OCI-LY1 (cell line): ENCODE measurements at regions not wholly inside any gene's neighbourhood (a gene's known extent, or its start where the extent isn't known, plus 50 kb on each side); places are given as distances from the start of the nearest gene placed in this dataset.
A peak's percentile ranks its signal among the peaks of the same experiment; 100 is the strongest.

Source experiments
- H2AFZ ChIP-seq: fragments of 200-600 bp; sonication (generic), shearing (Covaris generic); 2 replicates; pipeline ENCODE4 v1.6.0; 2014; ENCODE audit warnings: antibody characterized with exemption, mild to moderate bottlenecking, low read length
- H3F3A ChIP-seq: fragments of 200-600 bp; sonication (generic), shearing (Covaris generic); 2 replicates; pipeline ENCODE4 v1.6.0; 2014; ENCODE audit warnings: mild to moderate bottlenecking, antibody characterized with exemption, low read length, moderate library complexity; ENCODE audit not compliant: insufficient read depth
- H3K27ac ChIP-seq: fragments of 200-600 bp; sonication (generic); 2 replicates; pipeline ENCODE4 v1.5.1; 2014; ENCODE audit warnings: low read length, mixed run types, mild to moderate bottlenecking, low read depth; ENCODE audit not compliant: poor library complexity, severe bottlenecking
- H3K27me3 ChIP-seq: fragments of 200-600 bp; sonication (generic); 2 replicates; pipeline ENCODE4 v1.6.0; 2014; ENCODE audit warnings: antibody characterized with exemption, mild to moderate bottlenecking, low read length, moderate library complexity; ENCODE audit not compliant: insufficient read depth
- H3K36me3 ChIP-seq: fragments of 200-600 bp; sonication (generic); 2 replicates; pipeline ENCODE4 v1.6.1; 2014; ENCODE audit warnings: mild to moderate bottlenecking, antibody characterized with exemption, low read length, moderate library complexity, mixed read lengths; ENCODE audit not compliant: insufficient read depth
- H3K4me1 ChIP-seq: fragments of 200-600 bp; sonication (generic); 2 replicates; pipeline ENCODE4 v1.5.1; 2014; ENCODE audit warnings: mild to moderate bottlenecking, low read length, moderate library complexity; ENCODE audit not compliant: insufficient read depth, severe bottlenecking
- H3K4me2 ChIP-seq: fragments of 200-600 bp; sonication (generic), shearing (Covaris generic); 2 replicates; pipeline ENCODE4 v1.6.1; 2014; ENCODE audit warnings: low read length
- H3K4me3 ChIP-seq: fragments of 200-600 bp; sonication (generic); 2 replicates; pipeline ENCODE4 v1.5.1; 2014; ENCODE audit warnings: low read length, low read depth, mild to moderate bottlenecking, mixed read lengths; ENCODE audit not compliant: poor library complexity, severe bottlenecking
- H3K79me2 ChIP-seq: fragments of 200-600 bp; shearing (Covaris generic); 2 replicates; pipeline ENCODE4 v1.6.1; 2016; ENCODE audit warnings: mixed run types, low read length, mixed read lengths; ENCODE audit not compliant: insufficient read depth
- H3K9ac ChIP-seq: fragments of 200-600 bp; sonication (generic), shearing (Covaris generic); 2 replicates; pipeline ENCODE4 v1.6.1; 2014; ENCODE audit warnings: mild to moderate bottlenecking, low read length, mixed read lengths
- H3K9me2 ChIP-seq: fragments of 200-600 bp; sonication (generic), shearing (Covaris generic); 2 replicates; pipeline ENCODE4 v1.6.1; 2014; ENCODE audit warnings: low read depth, mild to moderate bottlenecking, low read length, mixed read lengths
- H3K9me3 ChIP-seq: fragments of 200-600 bp; shearing (Covaris generic); 2 replicates; pipeline ENCODE4 v1.6.1; 2014; ENCODE audit warnings: low read length, mixed read lengths
- H4K20me1 ChIP-seq: fragments of 200-600 bp; sonication (generic), shearing (Covaris generic); 2 replicates; pipeline ENCODE4 v1.6.0; 2016; ENCODE audit warnings: mild to moderate bottlenecking, low read length; ENCODE audit not compliant: insufficient read depth
- EZH2 ChIP-seq: fragments of 200-600 bp; sonication (generic), shearing (Covaris generic); IDR thresholded peaks from 2 replicates; pipeline ENCODE4 v1.8.0; 2017; ENCODE audit warnings: borderline replicate concordance, mixed run types, mild to moderate bottlenecking, antibody characterized with exemption, low read length, moderate library complexity, mixed read lengths
- TF ChIP-seq, protein P1 (sequence below): fragments of 200-600 bp; sonication (generic), shearing (Covaris generic); IDR thresholded peaks from 2 replicates; pipeline ENCODE4 v1.5.1; 2017; ENCODE audit warnings: mild to moderate bottlenecking, antibody characterized with exemption, low read length, moderate library complexity, mixed read lengths

DNA sequence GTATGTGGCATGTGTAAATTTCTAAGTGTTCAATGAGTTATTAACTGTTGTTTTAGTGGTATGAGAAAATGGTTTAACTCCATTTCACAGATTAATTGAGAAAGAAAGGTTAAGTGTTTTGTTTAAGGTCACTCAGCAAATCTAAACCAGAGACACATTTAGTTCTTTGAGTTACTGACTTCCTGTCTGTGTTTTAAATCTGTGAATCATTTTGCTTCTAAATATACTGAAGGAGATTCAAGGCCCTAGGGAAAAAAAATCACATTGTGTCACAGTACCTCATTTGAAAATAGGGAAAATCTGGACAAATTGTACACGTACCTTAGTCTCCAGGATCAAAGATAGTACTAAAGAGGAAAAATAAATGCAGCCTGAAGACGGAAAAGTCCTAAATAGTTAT lies 368.2 kb downstream of the TMEM161B start:
- H3F3A ChIP-seq: no peaks in the 10 kb centered on the region
- peaks cover 24% of the 10 kb centered on the region for H3K4me1 ChIP-seq
- peak overlapping the region; percentile 38 for H3K27ac ChIP-seq
- TF ChIP-seq, protein P1, sequence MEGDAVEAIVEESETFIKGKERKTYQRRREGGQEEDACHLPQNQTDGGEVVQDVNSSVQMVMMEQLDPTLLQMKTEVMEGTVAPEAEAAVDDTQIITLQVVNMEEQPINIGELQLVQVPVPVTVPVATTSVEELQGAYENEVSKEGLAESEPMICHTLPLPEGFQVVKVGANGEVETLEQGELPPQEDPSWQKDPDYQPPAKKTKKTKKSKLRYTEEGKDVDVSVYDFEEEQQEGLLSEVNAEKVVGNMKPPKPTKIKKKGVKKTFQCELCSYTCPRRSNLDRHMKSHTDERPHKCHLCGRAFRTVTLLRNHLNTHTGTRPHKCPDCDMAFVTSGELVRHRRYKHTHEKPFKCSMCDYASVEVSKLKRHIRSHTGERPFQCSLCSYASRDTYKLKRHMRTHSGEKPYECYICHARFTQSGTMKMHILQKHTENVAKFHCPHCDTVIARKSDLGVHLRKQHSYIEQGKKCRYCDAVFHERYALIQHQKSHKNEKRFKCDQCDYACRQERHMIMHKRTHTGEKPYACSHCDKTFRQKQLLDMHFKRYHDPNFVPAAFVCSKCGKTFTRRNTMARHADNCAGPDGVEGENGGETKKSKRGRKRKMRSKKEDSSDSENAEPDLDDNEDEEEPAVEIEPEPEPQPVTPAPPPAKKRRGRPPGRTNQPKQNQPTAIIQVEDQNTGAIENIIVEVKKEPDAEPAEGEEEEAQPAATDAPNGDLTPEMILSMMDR: no peak
- TF ChIP-seq EZH2: no peak
- no peaks in the 10 kb centered on the region for H3K79me2 ChIP-seq
- H3K27me3 ChIP-seq: no peaks in the 10 kb centered on the region
- no peak overlapping the region for H2AFZ ChIP-seq
- no peak overlapping the region for H3K9ac ChIP-seq
- H3K36me3 ChIP-seq: no peaks in the 10 kb centered on the region
- H3K4me2 ChIP-seq: no peak overlapping the region
- H4K20me1 ChIP-seq: no peaks in the 10 kb centered on the region
- H3K4me3 ChIP-seq: no peak overlapping the region
- H3K9me2 ChIP-seq: no peaks in the 10 kb centered on the region
- H3K9me3 ChIP-seq: no peaks in the 10 kb centered on the region

DNA sequence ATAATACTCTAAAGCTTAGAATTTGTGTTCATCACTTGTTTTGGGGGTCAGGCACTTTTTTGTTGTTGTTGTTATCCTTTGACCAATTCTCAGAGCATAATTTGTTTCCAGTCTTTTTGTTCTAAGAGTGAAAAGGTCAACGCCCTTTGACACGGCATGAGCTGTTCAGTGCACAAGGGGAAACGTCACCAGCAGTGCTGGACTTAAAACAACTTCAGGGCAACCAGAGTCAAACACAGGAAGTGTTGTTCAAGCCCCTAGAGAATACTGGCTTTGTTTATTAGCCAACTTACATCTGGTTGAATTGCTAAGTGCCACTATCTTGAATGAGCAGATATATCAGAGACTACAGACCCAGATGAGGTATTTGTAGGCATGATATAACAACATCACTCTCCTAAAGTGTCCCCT lies 368.9 kb downstream of the TMEM161B start:
- no peaks in the 10 kb centered on the region for H3K27me3 ChIP-seq
- no peaks in the 10 kb centered on the region for H3F3A ChIP-seq
- no peak overlapping the region for H2AFZ ChIP-seq
- peak overlapping the region; percentile 38 for H3K27ac ChIP-seq
- H3K9me3 ChIP-seq: no peaks in the 10 kb centered on the region
- no peaks in the 10 kb centered on the region for H3K79me2 ChIP-seq
- TF ChIP-seq, protein P1: no peak
- no peak for TF ChIP-seq EZH2
- H3K4me1 ChIP-seq: peaks cover 24% of the 10 kb centered on the region
- H3K9me2 ChIP-seq: no peaks in the 10 kb centered on the region
- H3K36me3 ChIP-seq: no peaks in the 10 kb centered on the region
- H3K9ac ChIP-seq: no peak overlapping the region
- H4K20me1 ChIP-seq: no peaks in the 10 kb centered on the region
- H3K4me2 ChIP-seq: peak overlapping the region; percentile 24; the same call in 1 of the 2 replicates
- H3K4me3 ChIP-seq: no peak overlapping the region

DNA sequence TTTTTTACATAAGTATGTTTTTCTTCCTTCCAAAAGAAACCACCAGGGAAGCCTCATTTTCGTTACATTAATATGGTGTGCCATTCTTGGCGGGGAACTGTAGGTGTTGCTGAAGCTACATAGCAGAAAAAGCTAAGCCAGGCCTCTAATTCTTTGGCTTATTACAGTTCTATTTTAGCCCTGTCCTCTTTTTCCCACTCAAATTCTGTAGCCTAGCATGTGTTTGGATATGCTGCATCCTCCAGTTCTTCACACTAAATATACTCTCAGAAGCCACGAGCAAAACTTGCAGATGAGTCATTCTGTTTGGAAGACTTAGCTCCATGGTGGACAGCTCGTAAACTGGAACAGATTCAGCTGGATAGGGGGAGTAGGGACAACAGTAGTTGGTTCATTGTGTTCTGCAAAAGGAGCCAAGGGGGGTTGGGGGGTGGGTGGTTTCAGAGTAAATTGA lies 369.4 kb downstream of the TMEM161B start:
- Histone ChIP-seq H3K4me2 (peak overlapping the region; percentile 24; the same call in 1 of the 2 replicates), H3K9me2 (no peaks in the 10 kb centered on the region), H3K4me1 (peaks cover 24% of the 10 kb centered on the region), H3K27me3 (no peaks in the 10 kb centered on the region), H2AFZ (no peak overlapping the region), H3K36me3 (no peaks in the 10 kb centered on the region), H3F3A (no peaks in the 10 kb centered on the region), H3K9me3 (no peaks in the 10 kb centered on the region), H4K20me1 (no peaks in the 10 kb centered on the region), H3K4me3 (no peak overlapping the region), H3K9ac (no peak overlapping the region), H3K79me2 (no peaks in the 10 kb centered on the region), H3K27ac (peak overlapping the region; percentile 38)
- no peak for TF ChIP-seq EZH2
- TF ChIP-seq, protein P1: no peak
